ENCODE measurements at regions not wholly inside any gene's neighbourhood (a gene's known extent, or its start where the extent isn't known, plus 50 kb on each side); places are given as distances from the start of the nearest gene placed in this dataset.

- Histone ChIP-seq H3K27me3 (ENCODE audit: control insufficient read depth, insufficient read depth, low read length) (no peaks in the 10 kb centered on the region), H3K36me3 (ENCODE audit: control insufficient read depth, insufficient read depth, low read length) (no peaks in the 10 kb centered on the region), H3K4me3 (ENCODE audit: low read depth, low read length) (no peak overlapping the region), H3K4me1 (ENCODE audit: control insufficient read depth, insufficient read depth, low read length) (no peaks in the 10 kb centered on the region), H3K9ac (ENCODE audit: low read depth, low read length) (no peak overlapping the region), H3K27ac (ENCODE audit: low read depth, low read length) (no peak overlapping the region), H3K9me3 (ENCODE audit: control insufficient read depth, insufficient read depth, low read length) (no peaks in the 10 kb centered on the region)
These were observed 109.2 kb downstream of the AIPL1 start for GRCh38 chr17:6325741-6326140.

- no peak overlapping the region for H3K27ac ChIP-seq (ENCODE audit: low read depth, low read length)
- H3K4me1 ChIP-seq (ENCODE audit: control insufficient read depth, insufficient read depth, low read length): no peaks in the 10 kb centered on the region
- no peak overlapping the region for H3K9ac ChIP-seq (ENCODE audit: low read depth, low read length)
- no peaks in the 10 kb centered on the region for H3K9me3 ChIP-seq (ENCODE audit: control insufficient read depth, insufficient read depth, low read length)
- H3K36me3 ChIP-seq (ENCODE audit: control insufficient read depth, insufficient read depth, low read length): no peaks in the 10 kb centered on the region
- no peak overlapping the region for H3K4me3 ChIP-seq (ENCODE audit: low read depth, low read length)
- H3K27me3 ChIP-seq (ENCODE audit: control insufficient read depth, insufficient read depth, low read length): no peaks in the 10 kb centered on the region
These were observed 109.9 kb downstream of the AIPL1 start for GRCh38 chr17:6325051-6325450.

- Histone ChIP-seq H3K9me3 (ENCODE audit: control insufficient read depth, insufficient read depth, low read length) (no peaks in the 10 kb centered on the region), H3K36me3 (ENCODE audit: control insufficient read depth, insufficient read depth, low read length) (no peaks in the 10 kb centered on the region), H3K27ac (ENCODE audit: low read depth, low read length) (no peak overlapping the region), H3K27me3 (ENCODE audit: control insufficient read depth, insufficient read depth, low read length) (no peaks in the 10 kb centered on the region), H3K4me3 (ENCODE audit: low read depth, low read length) (no peak overlapping the region), H3K9ac (ENCODE audit: low read depth, low read length) (no peak overlapping the region), H3K4me1 (ENCODE audit: control insufficient read depth, insufficient read depth, low read length) (no peaks in the 10 kb centered on the region)
These were observed 111.1 kb downstream of the AIPL1 start for GRCh38 chr17:6323626-6324356.

- Histone ChIP-seq H3K4me3 (ENCODE audit: low read depth, low read length) (no peak overlapping the region), H3K9me3 (ENCODE audit: control insufficient read depth, insufficient read depth, low read length) (no peaks in the 10 kb centered on the region), H3K27ac (ENCODE audit: low read depth, low read length) (no peak overlapping the region), H3K27me3 (ENCODE audit: control insufficient read depth, insufficient read depth, low read length) (no peaks in the 10 kb centered on the region), H3K36me3 (ENCODE audit: control insufficient read depth, insufficient read depth, low read length) (no peaks in the 10 kb centered on the region), H3K9ac (ENCODE audit: low read depth, low read length) (no peak overlapping the region), H3K4me1 (ENCODE audit: control insufficient read depth, insufficient read depth, low read length) (no peaks in the 10 kb centered on the region)
These were observed 112.6 kb downstream of the AIPL1 start for GRCh38 chr17:6322316-6322715.

- no peaks in the 10 kb centered on the region for H3K4me1 ChIP-seq (ENCODE audit: control insufficient read depth, insufficient read depth, low read length)
- no peaks in the 10 kb centered on the region for H3K27me3 ChIP-seq (ENCODE audit: control insufficient read depth, insufficient read depth, low read length)
- no peak overlapping the region for H3K9ac ChIP-seq (ENCODE audit: low read depth, low read length)
- no peaks in the 10 kb centered on the region for H3K9me3 ChIP-seq (ENCODE audit: control insufficient read depth, insufficient read depth, low read length)
- H3K36me3 ChIP-seq (ENCODE audit: control insufficient read depth, insufficient read depth, low read length): no peaks in the 10 kb centered on the region
- H3K4me3 ChIP-seq (ENCODE audit: low read depth, low read length): no peak overlapping the region
- no peak overlapping the region for H3K27ac ChIP-seq (ENCODE audit: low read depth, low read length)
These were observed 120.6 kb downstream of the AIPL1 start for GRCh38 chr17:6314311-6314710.

GRCh38 chr17:6313835-6314234, 121.1 kb downstream of the AIPL1 start:
- no peaks in the 10 kb centered on the region for H3K4me1 ChIP-seq (ENCODE audit: control insufficient read depth, insufficient read depth, low read length)
- H3K9ac ChIP-seq (ENCODE audit: low read depth, low read length): no peak overlapping the region
- H3K27ac ChIP-seq (ENCODE audit: low read depth, low read length): no peak overlapping the region
- no peaks in the 10 kb centered on the region for H3K9me3 ChIP-seq (ENCODE audit: control insufficient read depth, insufficient read depth, low read length)
- no peak overlapping the region for H3K4me3 ChIP-seq (ENCODE audit: low read depth, low read length)
- H3K27me3 ChIP-seq (ENCODE audit: control insufficient read depth, insufficient read depth, low read length): no peaks in the 10 kb centered on the region
- no peaks in the 10 kb centered on the region for H3K36me3 ChIP-seq (ENCODE audit: control insufficient read depth, insufficient read depth, low read length)

- Histone ChIP-seq H3K27ac (ENCODE audit: low read depth, low read length) (no peak overlapping the region), H3K9me3 (ENCODE audit: control insufficient read depth, insufficient read depth, low read length) (no peaks in the 10 kb centered on the region), H3K36me3 (ENCODE audit: control insufficient read depth, insufficient read depth, low read length) (no peaks in the 10 kb centered on the region), H3K4me3 (ENCODE audit: low read depth, low read length) (no peak overlapping the region), H3K27me3 (ENCODE audit: control insufficient read depth, insufficient read depth, low read length) (no peaks in the 10 kb centered on the region), H3K4me1 (ENCODE audit: control insufficient read depth, insufficient read depth, low read length) (no peaks in the 10 kb centered on the region), H3K9ac (ENCODE audit: low read depth, low read length) (no peak overlapping the region)
These were observed 128.1 kb downstream of the AIPL1 start for GRCh38 chr17:6306820-6307219.

GRCh38 chr17:6305613-6306360, 129.1 kb downstream of the AIPL1 start:
- Histone ChIP-seq H3K9me3 (ENCODE audit: control insufficient read depth, insufficient read depth, low read length) (no peaks in the 10 kb centered on the region), H3K4me1 (ENCODE audit: control insufficient read depth, insufficient read depth, low read length) (no peaks in the 10 kb centered on the region), H3K36me3 (ENCODE audit: control insufficient read depth, insufficient read depth, low read length) (no peaks in the 10 kb centered on the region), H3K4me3 (ENCODE audit: low read depth, low read length) (no peak overlapping the region), H3K27me3 (ENCODE audit: control insufficient read depth, insufficient read depth, low read length) (no peaks in the 10 kb centered on the region), H3K9ac (ENCODE audit: low read depth, low read length) (no peak overlapping the region), H3K27ac (ENCODE audit: low read depth, low read length) (no peak overlapping the region)

- no peaks in the 10 kb centered on the region for H3K36me3 ChIP-seq (ENCODE audit: control insufficient read depth, insufficient read depth, low read length)
- 0 out of 2 replicates have a peak, but pooled peaks cover 3% of the 10 kb centered on the region for H3K27me3 ChIP-seq (ENCODE audit: control insufficient read depth, insufficient read depth, low read length)
- H3K9me3 ChIP-seq (ENCODE audit: control insufficient read depth, insufficient read depth, low read length): no peaks in the 10 kb centered on the region
- no peak overlapping the region for H3K27ac ChIP-seq (ENCODE audit: low read depth, low read length)
- no peak overlapping the region for H3K9ac ChIP-seq (ENCODE audit: low read depth, low read length)
- no peak overlapping the region for H3K4me3 ChIP-seq (ENCODE audit: low read depth, low read length)
- H3K4me1 ChIP-seq (ENCODE audit: control insufficient read depth, insufficient read depth, low read length): no peaks in the 10 kb centered on the region
These were observed 129.9 kb downstream of the AIPL1 start for GRCh38 chr17:6304894-6305612.

GRCh38 chr17:6303664-6304063, 131.3 kb downstream of the AIPL1 start:
- no peaks in the 10 kb centered on the region for H3K9me3 ChIP-seq (ENCODE audit: control insufficient read depth, insufficient read depth, low read length)
- 0 out of 2 replicates have a peak, but pooled peaks cover 3% of the 10 kb centered on the region for H3K27me3 ChIP-seq (ENCODE audit: control insufficient read depth, insufficient read depth, low read length)
- no peak overlapping the region for H3K27ac ChIP-seq (ENCODE audit: low read depth, low read length)
- no peak overlapping the region for H3K9ac ChIP-seq (ENCODE audit: low read depth, low read length)
- no peaks in the 10 kb centered on the region for H3K4me1 ChIP-seq (ENCODE audit: control insufficient read depth, insufficient read depth, low read length)
- H3K36me3 ChIP-seq (ENCODE audit: control insufficient read depth, insufficient read depth, low read length): no peaks in the 10 kb centered on the region
- no peak overlapping the region for H3K4me3 ChIP-seq (ENCODE audit: low read depth, low read length)

GRCh38 chr17:6299275-6299674, 135.6 kb downstream of the AIPL1 start:
- H3K4me3 ChIP-seq (ENCODE audit: low read depth, low read length): no peak overlapping the region

More at GRCh38 chr17:6299275-6299674, 135.6 kb downstream of the AIPL1 start:
- no peaks in the 10 kb centered on the region for H3K4me1 ChIP-seq (ENCODE audit: control insufficient read depth, insufficient read depth, low read length)
- 0 out of 2 replicates have a peak, but pooled peaks cover 3% of the 10 kb centered on the region for H3K27me3 ChIP-seq (ENCODE audit: control insufficient read depth, insufficient read depth, low read length)
- H3K36me3 ChIP-seq (ENCODE audit: control insufficient read depth, insufficient read depth, low read length): no peaks in the 10 kb centered on the region
- H3K27ac ChIP-seq (ENCODE audit: low read depth, low read length): no peak overlapping the region
- no peak overlapping the region for H3K9ac ChIP-seq (ENCODE audit: low read depth, low read length)
- no peaks in the 10 kb centered on the region for H3K9me3 ChIP-seq (ENCODE audit: control insufficient read depth, insufficient read depth, low read length)
